PC-3 (cell line): ENCODE measurements at regions not wholly inside any gene's neighbourhood (a gene's known extent, or its start where the extent isn't known, plus 50 kb on each side); places are given as distances from the start of the nearest gene placed in this dataset.

Source experiments
- ATAC-seq: fragments of 200-7000 bp; cut with Tn5 transposase; 2 replicates; pipeline ENCODE4 v1.9.1; 2020; ENCODE audit warnings: mild to moderate bottlenecking, moderate library complexity
- BruUV-seq: library from RNA; stranded (reverse); fragments of 400-500 nt; replicated peaks from 2 replicates; lab custom pipeline; 2021; lab: Mats Ljungman, UMichigan
- CTCF ChIA-PET: fragments of 300-600 bp; sonication (Branson Sonifier 250); formaldehyde crosslinking; loops from one replicate; lab custom pipeline; 2022; ENCODE audit warnings: antibody characterized with exemption; lab: Charles Lee
- POLR2A ChIA-PET: fragments of 300-600 bp; sonication (Branson Sonifier 250); formaldehyde crosslinking; loops from one replicate; lab custom pipeline; 2022; ENCODE audit warnings: antibody characterized with exemption; ENCODE audit not compliant: unreplicated experiment; lab: Charles Lee
- DNase-seq: peaks from one replicate; pipeline ENCODE4 v3.0.0-alpha.2; 2015
- H2AFZ ChIP-seq: fragments of 300-600 bp; sonication (generic); 2 replicates; pipeline ENCODE4 v1.6.0; 2016; ENCODE audit warnings: antibody characterized with exemption, low read length
- H3F3A ChIP-seq: fragments of 300-600 bp; sonication (generic); one replicate; pipeline ENCODE4 v1.6.0; 2017; ENCODE audit warnings: antibody characterized with exemption, low read length, control low read depth, mild to moderate bottlenecking; ENCODE audit not compliant: unreplicated experiment
- H3K27ac ChIP-seq: fragments of 300-600 bp; sonication (generic); 2 replicates; pipeline ENCODE4 v1.5.1; 2016; ENCODE audit warnings: mild to moderate bottlenecking, low read length
- H3K27me3 ChIP-seq: fragments of 300-600 bp; sonication (generic); 2 replicates; pipeline ENCODE4 v1.6.1; 2016; ENCODE audit warnings: low read length, mixed read lengths
- H3K36me3 ChIP-seq: fragments of 300-600 bp; sonication (generic); 2 replicates; pipeline ENCODE4 v1.6.1; 2016; ENCODE audit warnings: low read depth, mixed run types, low read length, mixed read lengths
- H3K4me1 ChIP-seq: fragments of 300-600 bp; sonication (generic); 2 replicates; pipeline ENCODE4 v1.5.1; 2016; ENCODE audit warnings: low read length; ENCODE audit not compliant: insufficient read depth
- H3K4me2 ChIP-seq: fragments of 300-600 bp; sonication (generic); 2 replicates; pipeline ENCODE4 v1.6.0; 2016; ENCODE audit warnings: low read length
- H3K4me3 ChIP-seq: fragments of 300-600 bp; sonication (generic); 2 replicates; pipeline ENCODE4 v1.5.1; 2016; ENCODE audit warnings: mild to moderate bottlenecking, low read length, mixed read lengths
- H3K79me2 ChIP-seq: fragments of 300-600 bp; sonication (generic); 2 replicates; pipeline ENCODE4 v1.6.1; 2017; ENCODE audit warnings: low read length, mixed read lengths
- H3K9ac ChIP-seq: fragments of 300-600 bp; sonication (generic); 2 replicates; pipeline ENCODE4 v1.6.0; 2016; ENCODE audit warnings: mild to moderate bottlenecking, low read length
- H3K9me2 ChIP-seq: fragments of 300-600 bp; sonication (generic); replicated peaks from 2 replicates; pipeline ENCODE4 v1.6.1; 2016; ENCODE audit warnings: mixed run types, low read length, mixed read lengths
- H3K9me3 ChIP-seq: fragments of 300-600 bp; sonication (generic); 2 replicates; pipeline ENCODE4 v1.6.1; 2016; ENCODE audit warnings: low read length, mixed read lengths
- H4K20me1 ChIP-seq: fragments of 300-600 bp; sonication (generic); 2 replicates; pipeline ENCODE4 v1.6.1; 2016; ENCODE audit warnings: low read length, mixed read lengths
- EZH2 ChIP-seq: fragments of 300-600 bp; sonication (generic); IDR thresholded peaks from one replicate; pipeline ENCODE4 v1.6.1; 2017; ENCODE audit warnings: antibody characterized with exemption, mild to moderate bottlenecking, low read length; ENCODE audit not compliant: unreplicated experiment
- EZH2phosphoT487 ChIP-seq: fragments of 300-600 bp; sonication (generic); IDR thresholded peaks from 2 replicates; pipeline ENCODE4 v1.6.1; 2018; ENCODE audit warnings: mild to moderate bottlenecking, antibody characterized with exemption, low read length, borderline replicate concordance
- intact Hi-C: fragments of 100-400 bp; cut with micrococcal nuclease; formaldehyde crosslinking; loops from 2 replicates; pipeline ENCODE4 v1.9.0; 2023
- TF ChIP-seq, protein P1 (sequence below): fragments of 300-600 bp; sonication (generic); conservative IDR thresholded peaks from 2 replicates; pipeline ENCODE4 v1.5.1; 2017; ENCODE audit warnings: antibody characterized with exemption, low read depth, mild to moderate bottlenecking, low read length

DNA sequence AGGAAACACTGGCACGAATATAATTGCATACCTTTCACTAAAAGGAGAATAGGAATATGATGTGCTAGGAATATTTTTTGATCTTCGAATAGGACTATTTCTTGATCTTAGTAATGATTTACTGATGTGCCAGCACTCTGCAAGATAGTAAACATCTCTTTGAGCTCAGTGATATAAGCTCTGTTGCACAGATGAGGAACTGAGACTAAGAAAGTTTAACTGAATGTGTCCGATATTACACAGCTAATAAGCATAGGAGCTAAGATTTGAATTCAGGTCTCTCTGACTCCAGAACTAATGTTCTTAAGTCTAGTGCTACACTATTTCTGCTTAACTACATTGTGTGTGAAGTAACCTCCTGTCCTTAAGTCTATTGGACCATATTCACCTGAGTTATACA, 98.4 kb upstream of the PTPRZ1 start:
- Histone ChIP-seq H3K27ac (no peak overlapping the region), H3K79me2 (no peaks in the 10 kb centered on the region), H2AFZ (no peak overlapping the region), H3K4me2 (no peak overlapping the region), H4K20me1 (no peaks in the 10 kb centered on the region), H3K27me3 (no peaks in the 10 kb centered on the region), H3K4me1 (no peaks in the 10 kb centered on the region), H3K4me3 (no peak overlapping the region), H3K9me2 (no peaks in the 10 kb centered on the region), H3K9ac (no peak overlapping the region), H3K9me3 (no peaks in the 10 kb centered on the region), H3K36me3 (no peaks in the 10 kb centered on the region), H3F3A (no peaks in the 10 kb centered on the region)
- no peak for ATAC-seq
- TF ChIP-seq EZH2 (no peak), EZH2phosphoT487 (no peak)
- TF ChIP-seq, protein P1, sequence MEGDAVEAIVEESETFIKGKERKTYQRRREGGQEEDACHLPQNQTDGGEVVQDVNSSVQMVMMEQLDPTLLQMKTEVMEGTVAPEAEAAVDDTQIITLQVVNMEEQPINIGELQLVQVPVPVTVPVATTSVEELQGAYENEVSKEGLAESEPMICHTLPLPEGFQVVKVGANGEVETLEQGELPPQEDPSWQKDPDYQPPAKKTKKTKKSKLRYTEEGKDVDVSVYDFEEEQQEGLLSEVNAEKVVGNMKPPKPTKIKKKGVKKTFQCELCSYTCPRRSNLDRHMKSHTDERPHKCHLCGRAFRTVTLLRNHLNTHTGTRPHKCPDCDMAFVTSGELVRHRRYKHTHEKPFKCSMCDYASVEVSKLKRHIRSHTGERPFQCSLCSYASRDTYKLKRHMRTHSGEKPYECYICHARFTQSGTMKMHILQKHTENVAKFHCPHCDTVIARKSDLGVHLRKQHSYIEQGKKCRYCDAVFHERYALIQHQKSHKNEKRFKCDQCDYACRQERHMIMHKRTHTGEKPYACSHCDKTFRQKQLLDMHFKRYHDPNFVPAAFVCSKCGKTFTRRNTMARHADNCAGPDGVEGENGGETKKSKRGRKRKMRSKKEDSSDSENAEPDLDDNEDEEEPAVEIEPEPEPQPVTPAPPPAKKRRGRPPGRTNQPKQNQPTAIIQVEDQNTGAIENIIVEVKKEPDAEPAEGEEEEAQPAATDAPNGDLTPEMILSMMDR: no peak
- BruUV-seq: no TSS peak
- DNase-seq: no peak
- ChIA-PET POLR2A (no interaction called here), CTCF (interaction anchor here (0.6 kb wide), 1 partner anchor 8 kb away, joined by 3 read pairs; no protein-coding TSS in a partner anchor)
- intact Hi-C loops: no loop called here

DNA sequence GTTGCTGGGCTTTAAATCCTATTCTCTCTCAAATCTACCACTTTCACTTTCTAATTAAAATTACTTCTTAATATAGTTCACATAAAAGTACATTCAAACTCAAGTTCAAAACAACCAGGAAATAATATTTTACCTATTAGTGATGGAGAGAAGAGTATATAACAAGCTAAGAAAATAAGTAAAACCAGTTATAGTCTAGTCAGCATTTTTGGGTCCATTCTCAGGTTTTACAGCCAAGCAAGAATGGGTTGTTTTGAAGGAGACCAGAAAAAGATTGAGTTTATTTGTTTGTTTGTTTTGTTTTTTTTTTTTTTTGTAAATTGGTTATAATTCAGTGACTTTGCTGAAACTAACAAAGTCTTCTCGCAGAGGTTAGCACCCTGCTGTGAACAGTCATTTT, 106.3 kb upstream of the PTPRZ1 start:
- Histone ChIP-seq H3K36me3 (no peaks in the 10 kb centered on the region), H3K4me2 (no peak overlapping the region), H3K9me2 (no peaks in the 10 kb centered on the region), H3K79me2 (no peaks in the 10 kb centered on the region), H3K9me3 (no peaks in the 10 kb centered on the region), H3K27me3 (peaks cover 8% of the 10 kb centered on the region), H3K4me1 (no peaks in the 10 kb centered on the region), H4K20me1 (no peaks in the 10 kb centered on the region), H3K27ac (no peak overlapping the region), H3F3A (no peaks in the 10 kb centered on the region), H3K9ac (no peak overlapping the region), H3K4me3 (no peak overlapping the region), H2AFZ (no peak overlapping the region)
- CTCF ChIA-PET: no interaction called here
- TF ChIP-seq, protein P1: no peak
- TF ChIP-seq EZH2 (no peak), EZH2phosphoT487 (no peak)
- no peak for DNase-seq
- no TSS peak for BruUV-seq
- intact Hi-C loops: no loop called here
- POLR2A ChIA-PET: no interaction called here
- ATAC-seq: no peak

DNA sequence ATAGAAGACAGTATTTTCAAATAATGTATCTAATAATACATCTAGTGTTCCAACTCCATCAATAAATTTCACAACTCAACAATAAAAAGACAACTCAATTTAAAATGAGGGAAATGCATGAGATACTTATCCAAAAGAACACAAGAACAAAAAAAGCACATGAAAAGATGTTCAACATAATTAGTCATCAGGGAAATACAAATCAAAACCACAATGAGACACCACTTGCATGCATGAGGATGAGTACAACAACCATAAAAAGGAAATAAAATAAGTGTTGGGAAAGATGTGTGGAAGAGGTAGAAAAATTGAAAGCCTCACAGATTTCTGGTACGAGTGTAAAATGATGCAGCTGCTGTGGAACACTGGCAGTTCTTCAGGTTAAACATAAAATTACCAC, 111.6 kb upstream of the PTPRZ1 start:
- ATAC-seq: no peak
- peak; percentile 2 for DNase-seq
- Histone ChIP-seq H3K79me2 (no peaks in the 10 kb centered on the region), H3K4me1 (no peaks in the 10 kb centered on the region), H3K27ac (no peak overlapping the region), H3K27me3 (peaks cover 17% of the 10 kb centered on the region), H3K4me2 (no peak overlapping the region), H3K4me3 (no peak overlapping the region), H3K9me2 (no peaks in the 10 kb centered on the region), H3K9ac (no peak overlapping the region), H3K36me3 (no peaks in the 10 kb centered on the region), H3F3A (no peaks in the 10 kb centered on the region), H3K9me3 (no peaks in the 10 kb centered on the region), H2AFZ (no peak overlapping the region), H4K20me1 (no peaks in the 10 kb centered on the region)
- no TSS peak for BruUV-seq
- ChIA-PET POLR2A (no interaction called here), CTCF (no interaction called here)
- intact Hi-C loops: no loop called here
- TF ChIP-seq EZH2 (no peak), EZH2phosphoT487 (no peak)
- TF ChIP-seq, protein P1: no peak
